A549 (cell line): ENCODE measurements at regions not wholly inside any gene's neighbourhood (a gene's known extent, or its start where the extent isn't known, plus 50 kb on each side); places are given as distances from the start of the nearest gene placed in this dataset.

Source experiments
- ATAC-seq, 2 experiments: fragments of 200-7000 bp in 1 of 2; fragments of >200 bp in 1 of 2; cut with Nextera tagmentation in 1 of 2; cut with Tn5 transposase in 1 of 2; 3 replicates each; pipeline versions ENCODE4 v1.8.0 to v1.9.1; 2018 to 2020; ENCODE audit warnings: mild to moderate bottlenecking in 1 of 2, moderate library complexity in 1 of 2
- CTCF ChIA-PET: fragments of 300-600 bp; sonication (Branson Sonifier 250); formaldehyde crosslinking; extraction: SDS; loops from one replicate; lab custom pipeline; 2021; ENCODE audit warnings: antibody characterized with exemption, inconsistent platforms; lab: Yijun Ruan, JAX
- POLR2A ChIA-PET: fragments of 350-600 bp; formaldehyde crosslinking; extraction: SDS; loops from one replicate; lab custom pipeline; 2021; ENCODE audit warnings: antibody characterized with exemption, inconsistent platforms; lab: Yijun Ruan, JAX
- DNase-seq, 2 experiments: peaks; one replicate each; pipeline versions ENCODE4 v3.0.0 to v3.0.0-alpha.2; 2011 to 2016; ENCODE audit warnings: low read depth in 1 of 2, low spot score in 1 of 2
- FAIRE-seq: peaks from 2 replicates; lab custom pipeline; 2011; peaks lifted over from hg19 to GRCh38; lab: Jason Lieb, UNC
- H3K27ac ChIP-seq, 2 experiments: fragments of >200 bp; sonication (Bioruptor Twin); formaldehyde crosslinking; 3 replicates each; pipeline ENCODE4 v1.5.1; 2016 to 2017
- H3K4me1 ChIP-seq: fragments of >200 bp; sonication (Bioruptor Twin); formaldehyde crosslinking; 3 replicates; pipeline ENCODE4 v1.6.1; 2016
- H3K4me2 ChIP-seq: fragments of >200 bp; sonication (Bioruptor Twin); formaldehyde crosslinking; 3 replicates; pipeline ENCODE4 v1.6.1; 2016
- H3K4me3 ChIP-seq: fragments of >200 bp; sonication (Bioruptor Twin); formaldehyde crosslinking; 3 replicates; pipeline ENCODE4 v1.5.1; 2016
- H3K9me3 ChIP-seq: fragments of >200 bp; sonication (Bioruptor Twin); formaldehyde crosslinking; 3 replicates; pipeline ENCODE4 v1.6.1; 2016
- BHLHE40 ChIP-seq: IDR thresholded peaks from 2 replicates; pipeline ENCODE4 v1.6.1; 2012; ENCODE audit warnings: low read depth, low read length, inconsistent platforms
- CBX2 ChIP-seq: fragments of 200-600 bp; sonication (generic); IDR thresholded peaks from 2 replicates; pipeline ENCODE4 v1.6.1; 2016; ENCODE audit warnings: low read depth, mild to moderate bottlenecking, borderline replicate concordance
- CBX8 ChIP-seq: fragments of 200-600 bp; sonication (generic); IDR thresholded peaks from 2 replicates; pipeline ENCODE4 v1.6.1; 2016
- E2F6 ChIP-seq: IDR thresholded peaks from 2 replicates; pipeline ENCODE4 v1.6.1; 2012; ENCODE audit warnings: low read depth, borderline replicate concordance
- EP300 ChIP-seq, 2 experiments: fragments of >200 bp; sonication (Bioruptor Twin); formaldehyde crosslinking; IDR thresholded peaks; 2 replicates in 1 of 2; 3 replicates in 1 of 2; pipeline ENCODE4 v1.6.1; 2016 to 2017
- FOSB ChIP-seq: fragments of 250-450 bp; sonication (Bioruptor Pico); IDR thresholded peaks from 2 replicates; pipeline ENCODE4 v1.5.0; 2020; ENCODE audit warnings: mild to moderate bottlenecking, moderate library complexity
- GATA3 ChIP-seq: IDR thresholded peaks from 2 replicates; pipeline ENCODE4 v1.6.1; 2012; ENCODE audit warnings: borderline replicate concordance
- HDAC2 ChIP-seq: fragments of 200-600 bp; sonication (generic); IDR thresholded peaks from 2 replicates; pipeline ENCODE4 v1.6.1; 2016
- HES2 ChIP-seq: fragments of >200 bp; sonication (Bioruptor Twin); formaldehyde crosslinking; IDR thresholded peaks from 2 replicates; pipeline ENCODE4 v1.6.1; 2016
- HMGXB4 ChIP-seq: fragments of 250-450 bp; sonication (Bioruptor Pico); IDR thresholded peaks from 2 replicates; pipeline ENCODE4 v1.5.0; 2021; ENCODE audit warnings: mild to moderate bottlenecking, moderate library complexity, borderline replicate concordance
- HOXA7 ChIP-seq: fragments of 250-450 bp; sonication (Bioruptor Pico); IDR thresholded peaks from 2 replicates; pipeline ENCODE4 v1.5.0; 2020; ENCODE audit warnings: mild to moderate bottlenecking, moderate library complexity
- KDM1A ChIP-seq: fragments of 200-600 bp; sonication (generic); IDR thresholded peaks from 2 replicates; pipeline ENCODE4 v1.6.1; 2016; ENCODE audit warnings: low read depth, mild to moderate bottlenecking
- KDM5A ChIP-seq: fragments of 200-600 bp; sonication (generic); IDR thresholded peaks from 2 replicates; pipeline ENCODE4 v1.6.1; 2016; ENCODE audit warnings: antibody characterized with exemption, mild to moderate bottlenecking
- POLR2A ChIP-seq: IDR thresholded peaks from 2 replicates; pipeline ENCODE4 v1.6.1; 2012; ENCODE audit warnings: mild to moderate bottlenecking, low read length
- RARB ChIP-seq: fragments of 250-450 bp; sonication (Bioruptor Pico); IDR thresholded peaks from 2 replicates; pipeline ENCODE4 v1.8.0; 2021; ENCODE audit warnings: mild to moderate bottlenecking, moderate library complexity
- RFX5 ChIP-seq: fragments of 450-650 bp; IDR thresholded peaks from 2 replicates; pipeline ENCODE4 v1.7.1; 2014; ENCODE audit warnings: antibody characterized with exemption, mild to moderate bottlenecking, moderate library complexity
- SREBF2 ChIP-seq: fragments of 450-650 bp; IDR thresholded peaks from 2 replicates; pipeline ENCODE4 v1.6.1; 2014; ENCODE audit warnings: mild to moderate bottlenecking, moderate library complexity
- TP53 ChIP-seq: fragments of 250-450 bp; sonication (Bioruptor Pico); IDR thresholded peaks from 2 replicates; pipeline ENCODE4 v1.5.0; 2021; ENCODE audit warnings: mild to moderate bottlenecking, moderate library complexity
- ZC3H11A ChIP-seq: fragments of 450-650 bp; IDR thresholded peaks from 2 replicates; pipeline ENCODE4 v1.6.1; 2014; ENCODE audit warnings: antibody characterized with exemption, mild to moderate bottlenecking
- ZSCAN20 ChIP-seq: fragments of 250-450 bp; sonication (Bioruptor Pico); IDR thresholded peaks from 2 replicates; pipeline ENCODE4 v1.8.0; 2022; ENCODE audit warnings: mild to moderate bottlenecking, moderate library complexity
- WGBS: methylation state at CpG from one replicate; pipeline ENCODE4 v1.1.6; 2017; ENCODE audit errors: missing lambda C conversion rate; 5-methylcytosine and 5-hydroxymethylcytosine counted together

DNA sequence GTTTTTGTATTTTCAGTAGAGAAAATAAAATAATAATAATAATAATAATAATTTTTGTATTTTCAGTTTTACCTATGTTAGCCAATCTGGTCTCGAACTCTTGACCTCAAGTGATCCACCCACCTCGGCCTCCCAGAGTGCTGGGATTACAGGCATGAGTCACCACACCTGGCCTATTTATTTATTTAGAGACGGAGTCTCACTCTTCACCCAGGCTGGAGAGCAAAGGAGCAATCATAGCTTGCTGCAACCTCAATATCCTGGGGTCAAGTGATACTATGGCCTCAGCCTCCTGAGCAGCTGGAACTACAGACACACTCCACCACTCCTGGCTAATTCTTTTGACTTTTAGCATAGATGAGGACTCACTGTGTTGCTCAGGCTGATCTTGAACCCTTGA is 167.5 kb downstream of the TLE1 start:
- no peak for TF ChIP-seq ZSCAN20
- TF ChIP-seq HES2 = no peak
- no peak for TF ChIP-seq CBX8
- no peak for TF ChIP-seq HDAC2
- TF ChIP-seq CBX2 = no peak
- no peak for TF ChIP-seq RARB (CRISPR knock-in tag)
- TF ChIP-seq GATA3 = no peak
- no peak for TF ChIP-seq HOXA7 (CRISPR knock-in tag)
- no peak for TF ChIP-seq KDM5A
- TF ChIP-seq E2F6 = no peak
- TF ChIP-seq ZC3H11A = no peak
- TF ChIP-seq EP300 (IDR thresholded peaks at IDR 0.05) = no peak
- TF ChIP-seq, all 56 proteins: peak for 0
- POLR2A ChIA-PET = no interaction called here
- DNase-seq = no peak

GRCh38 chr9:81519816-81520495 is 169.4 kb downstream of the TLE1 start:
- DNase-seq (no peak), FAIRE-seq (no peak), ATAC-seq (no peak)
- 0 out of 6 replicates have a peak overlapping the region, but pooled peaks of 1 of the 2 experiments have one; percentile 12 for H3K27ac ChIP-seq
- ChIA-PET CTCF (interaction anchor here (1.1 to 1.4 kb wide), 2 partner anchors 10 to 14 kb away, joined by 3 read pairs; no protein-coding TSS in a partner anchor), POLR2A (no interaction called here)
- H3K4me2 ChIP-seq = no peak overlapping the region
- H3K4me3 ChIP-seq = no peak overlapping the region
- H3K4me1 ChIP-seq = no peaks in the 10 kb centered on the region
- WGBS = 99% methylated on average over 2 of the region's 2 CpGs
- TF ChIP-seq POLR2A (no peak), SREBF2 (no peak), BHLHE40 (no peak), HDAC2 (no peak), HMGXB4 (CRISPR knock-in tag) (no peak), FOSB (CRISPR knock-in tag) (no peak)
- H3K9me3 ChIP-seq = peaks cover 28% of the 10 kb centered on the region

More for the DNA sequence above, 167.5 kb downstream of the TLE1 start:
- Histone ChIP-seq H3K9me3 (peaks cover 28% of the 10 kb centered on the region), H3K27ac (peak overlapping the region in 1 of 2 experiments; percentile 23; a peak in 2 of 6 replicates), H3K4me1 (peaks cover 6% of the 10 kb centered on the region; the same call in 2 of the 3 replicates), H3K4me3 (no peak overlapping the region), H3K4me2 (no peak overlapping the region; the same call in 2 of the 3 replicates)
- WGBS = 53% methylated on average over 3 of the region's 3 CpGs
- CTCF ChIA-PET = no interaction called here
- ATAC-seq (no peak), FAIRE-seq (no peak)

DNA sequence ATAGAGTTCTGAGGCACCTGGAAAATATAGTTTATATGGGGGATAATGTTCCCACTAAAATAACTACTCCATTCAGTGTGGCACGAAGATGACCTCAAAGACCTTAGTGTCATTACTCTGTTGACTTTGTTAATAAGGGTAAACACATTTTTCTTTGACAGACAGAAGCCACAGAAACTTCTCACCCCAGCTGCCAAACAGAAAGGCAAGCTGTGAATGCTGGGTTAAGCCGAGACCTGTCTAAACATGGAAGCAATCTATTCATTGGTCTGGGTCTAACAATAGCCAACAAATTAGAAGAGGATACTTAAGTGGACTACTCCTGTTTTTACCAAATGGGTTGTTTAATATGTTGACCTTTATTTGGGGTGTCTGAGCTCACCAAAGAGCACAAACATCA is 171.4 kb downstream of the TLE1 start:
- Histone ChIP-seq H3K27ac (no peak overlapping the region), H3K9me3 (peaks cover 28% of the 10 kb centered on the region), H3K4me2 (no peak overlapping the region), H3K4me1 (no peaks in the 10 kb centered on the region), H3K4me3 (no peak overlapping the region)
- no peak for DNase-seq
- no peak for FAIRE-seq
- ATAC-seq = no peak
- ChIA-PET CTCF (interaction anchor here (1.1 kb wide), 1 partner anchor 22 kb away, joined by 3 read pairs; no protein-coding TSS in a partner anchor), POLR2A (no interaction called here)
- TF ChIP-seq RFX5 (no peak), HES2 (no peak), TP53 (CRISPR knock-in tag) (no peak), KDM5A (no peak), KDM1A (no peak)
- WGBS = 59% methylated on average over 2 of the region's 2 CpGs
